DOHH2 (cell line): ENCODE measurements at regions not wholly inside any gene's neighbourhood (a gene's known extent, or its start where the extent isn't known, plus 50 kb on each side); places are given as distances from the start of the nearest gene placed in this dataset.

Experiments used
- EZH2phosphoT487 ChIP-seq: fragments of 200-600 bp; sonication (generic); IDR thresholded peaks from 2 replicates; pipeline ENCODE4 v1.6.1; 2017; ENCODE audit warnings: borderline replicate concordance, mild to moderate bottlenecking, antibody characterized with exemption, low read length, moderate library complexity, mixed read lengths
- TF ChIP-seq, protein P1 (sequence below): fragments of 200-600 bp; sonication (generic); IDR thresholded peaks from one replicate; pipeline ENCODE4 v1.5.1; 2014; ENCODE audit warnings: antibody characterized with exemption, mild to moderate bottlenecking, low read depth, low read length; ENCODE audit not compliant: poor library complexity, severe bottlenecking

DNA sequence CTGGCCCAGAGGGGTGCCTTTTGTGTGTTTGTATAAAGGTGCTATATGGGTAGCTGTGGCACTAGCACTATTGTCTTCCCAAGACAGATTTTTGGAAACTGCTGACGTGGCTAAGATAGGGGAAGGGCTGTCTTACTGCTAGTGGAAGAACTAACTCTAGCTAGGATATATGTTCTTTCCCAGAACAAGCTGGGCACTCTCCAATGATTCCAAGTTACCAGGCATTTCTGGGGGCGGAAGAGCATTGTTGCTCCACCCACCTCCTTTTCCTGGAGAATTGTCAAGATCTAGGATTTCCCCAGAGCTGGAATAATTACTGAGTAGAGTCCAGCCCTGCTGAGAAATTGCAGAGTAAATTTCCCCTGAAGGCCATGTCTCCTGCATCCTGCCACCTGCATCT, 408.3 kb downstream of the KLF5 start:
- TF ChIP-seq, protein P1, sequence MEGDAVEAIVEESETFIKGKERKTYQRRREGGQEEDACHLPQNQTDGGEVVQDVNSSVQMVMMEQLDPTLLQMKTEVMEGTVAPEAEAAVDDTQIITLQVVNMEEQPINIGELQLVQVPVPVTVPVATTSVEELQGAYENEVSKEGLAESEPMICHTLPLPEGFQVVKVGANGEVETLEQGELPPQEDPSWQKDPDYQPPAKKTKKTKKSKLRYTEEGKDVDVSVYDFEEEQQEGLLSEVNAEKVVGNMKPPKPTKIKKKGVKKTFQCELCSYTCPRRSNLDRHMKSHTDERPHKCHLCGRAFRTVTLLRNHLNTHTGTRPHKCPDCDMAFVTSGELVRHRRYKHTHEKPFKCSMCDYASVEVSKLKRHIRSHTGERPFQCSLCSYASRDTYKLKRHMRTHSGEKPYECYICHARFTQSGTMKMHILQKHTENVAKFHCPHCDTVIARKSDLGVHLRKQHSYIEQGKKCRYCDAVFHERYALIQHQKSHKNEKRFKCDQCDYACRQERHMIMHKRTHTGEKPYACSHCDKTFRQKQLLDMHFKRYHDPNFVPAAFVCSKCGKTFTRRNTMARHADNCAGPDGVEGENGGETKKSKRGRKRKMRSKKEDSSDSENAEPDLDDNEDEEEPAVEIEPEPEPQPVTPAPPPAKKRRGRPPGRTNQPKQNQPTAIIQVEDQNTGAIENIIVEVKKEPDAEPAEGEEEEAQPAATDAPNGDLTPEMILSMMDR: no peak
- no peak for TF ChIP-seq EZH2phosphoT487
